H9 (cell line): ENCODE measurements at regions not wholly inside any gene's neighbourhood (a gene's known extent, or its start where the extent isn't known, plus 50 kb on each side); places are given as distances from the start of the nearest gene placed in this dataset.
A peak's percentile ranks its signal among the peaks of the same experiment; 100 is the strongest.

Experiments
- DNase-seq: peaks from one replicate; pipeline ENCODE4 v3.0.0-alpha.2; 2017
- H2AFZ ChIP-seq: one replicate; pipeline ENCODE4 v1.6.1; 2013; ENCODE audit warnings: mild to moderate bottlenecking, low read length, control low read depth, moderate library complexity
- H2AK5ac ChIP-seq: 2 replicates; pipeline ENCODE4 v1.6.1; 2013; ENCODE audit warnings: low read length, control low read depth, mixed read lengths; ENCODE audit not compliant: insufficient read length
- H2BK120ac ChIP-seq: one replicate; pipeline ENCODE4 v1.6.1; 2013; ENCODE audit warnings: low read depth, mild to moderate bottlenecking, low read length, control low read depth, inconsistent platforms; ENCODE audit not compliant: poor library complexity, severe bottlenecking
- H2BK12ac ChIP-seq: 2 replicates; pipeline ENCODE4 v1.6.1; 2013; ENCODE audit warnings: low read length, control low read depth, mixed read lengths, low read depth; ENCODE audit not compliant: insufficient read length
- H2BK15ac ChIP-seq: 2 replicates; pipeline ENCODE4 v1.6.1; 2013; ENCODE audit warnings: low read depth, low read length, control low read depth
- H2BK20ac ChIP-seq: one replicate; pipeline ENCODE4 v1.6.1; 2013; ENCODE audit warnings: low read depth, mild to moderate bottlenecking, low read length, control low read depth, inconsistent platforms; ENCODE audit not compliant: poor library complexity, severe bottlenecking
- H2BK5ac ChIP-seq: 2 replicates; pipeline ENCODE4 v1.6.1; 2013; ENCODE audit warnings: low read length, control low read depth, mixed read lengths; ENCODE audit not compliant: insufficient read length
- H3K14ac ChIP-seq: 2 replicates; pipeline ENCODE4 v1.6.1; 2013; ENCODE audit warnings: low read length, control low read depth; ENCODE audit not compliant: insufficient read depth
- H3K18ac ChIP-seq: 2 replicates; pipeline ENCODE4 v1.6.1; 2013; ENCODE audit warnings: low read depth, mild to moderate bottlenecking, mixed read lengths, low read length, control low read depth; ENCODE audit not compliant: insufficient read length
- H3K23ac ChIP-seq: 2 replicates; pipeline ENCODE4 v1.6.1; 2013; ENCODE audit warnings: low read length, control low read depth, mixed read lengths, low read depth; ENCODE audit not compliant: insufficient read length
- H3K23me2 ChIP-seq: 2 replicates; pipeline ENCODE4 v1.6.1; 2013; ENCODE audit warnings: low read depth, mild to moderate bottlenecking, mixed read lengths, low read length, control low read depth; ENCODE audit not compliant: insufficient read length, poor library complexity, severe bottlenecking
- H3K27ac ChIP-seq: 2 replicates; pipeline ENCODE4 v1.5.1; 2013; ENCODE audit warnings: low read length, control low read depth, mixed read lengths, low read depth; ENCODE audit not compliant: insufficient read length
- H3K27me3 ChIP-seq: 2 replicates; pipeline ENCODE4 v1.6.1; 2013; ENCODE audit warnings: low read length, control low read depth, inconsistent platforms; ENCODE audit not compliant: insufficient read depth
- H3K4ac ChIP-seq: 2 replicates; pipeline ENCODE4 v1.6.1; 2013; ENCODE audit warnings: low read depth, mild to moderate bottlenecking, control low read depth, inconsistent platforms, low read length, moderate library complexity
- H3K4me1 ChIP-seq: 2 replicates; pipeline ENCODE4 v1.6.1; 2013; ENCODE audit warnings: low read length, control low read depth, inconsistent platforms; ENCODE audit not compliant: insufficient read depth
- H3K4me2 ChIP-seq: 2 replicates; pipeline ENCODE4 v1.6.1; 2013; ENCODE audit warnings: low read length, control low read depth, mixed read lengths; ENCODE audit not compliant: insufficient read length, insufficient read depth
- H3K56ac ChIP-seq: 2 replicates; pipeline ENCODE4 v1.6.1; 2013; ENCODE audit warnings: low read depth, mild to moderate bottlenecking, mixed read lengths, low read length, control low read depth; ENCODE audit not compliant: insufficient read length
- H3K79me1 ChIP-seq: 2 replicates; pipeline ENCODE4 v1.6.1; 2013; ENCODE audit warnings: low read depth, mild to moderate bottlenecking, moderate library complexity, low read length, control low read depth, inconsistent platforms; ENCODE audit not compliant: insufficient read depth, poor library complexity, severe bottlenecking
- H3K79me2 ChIP-seq: 2 replicates; pipeline ENCODE4 v1.6.1; 2013; ENCODE audit warnings: low read length, control low read depth, inconsistent platforms; ENCODE audit not compliant: insufficient read depth
- H3K9ac ChIP-seq: 2 replicates; pipeline ENCODE4 v1.6.1; 2013; ENCODE audit warnings: low read length, control low read depth, mixed read lengths; ENCODE audit not compliant: insufficient read length; ENCODE audit errors: extremely low read depth
- H3K9me3 ChIP-seq: one replicate; pipeline ENCODE4 v1.6.1; 2013; ENCODE audit warnings: low read depth, low read length, inconsistent platforms; ENCODE audit not compliant: control insufficient read depth
- H3T11ph ChIP-seq: one replicate; pipeline ENCODE4 v1.6.1; 2013; ENCODE audit warnings: mild to moderate bottlenecking, low read length, control low read depth, inconsistent platforms
- H4K20me1 ChIP-seq: one replicate; pipeline ENCODE4 v1.6.1; 2013; ENCODE audit not compliant: control insufficient read depth, insufficient read length, insufficient read depth
- H4K5ac ChIP-seq: 2 replicates; pipeline ENCODE4 v1.6.1; 2013; ENCODE audit warnings: low read depth, mild to moderate bottlenecking, mixed read lengths, low read length, control low read depth; ENCODE audit not compliant: insufficient read length
- H4K8ac ChIP-seq: replicated peaks from 2 replicates; pipeline ENCODE4 v1.6.1; 2013; ENCODE audit warnings: low read length, control low read depth, mixed read lengths, low read depth; ENCODE audit not compliant: insufficient read length
- H4K91ac ChIP-seq: 2 replicates; pipeline ENCODE4 v1.6.1; 2013; ENCODE audit warnings: low read depth, mild to moderate bottlenecking, moderate library complexity, mixed read lengths, low read length, control low read depth; ENCODE audit not compliant: insufficient read length
- H3K27ac Mint-ChIP-seq, 3 experiments: 2 replicates in 2 of 3; 3 replicates in 1 of 3; pipeline ENCODE4 v1.8.0; 2020 to 2021; ENCODE audit warnings: mixed read lengths in 3 of 3, mild to moderate bottlenecking in 1 of 3, moderate library complexity in 1 of 3
- H3K27me3 Mint-ChIP-seq: 2 replicates; pipeline ENCODE4 v1.8.0; 2021; ENCODE audit warnings: low read depth, mild to moderate bottlenecking, moderate library complexity, mixed read lengths
- H3K36me3 Mint-ChIP-seq, 3 experiments: 2 replicates in 2 of 3; 3 replicates in 1 of 3; pipeline ENCODE4 v1.8.0; 2020 to 2021; ENCODE audit warnings: low read depth in 3 of 3, mixed read lengths in 3 of 3; ENCODE audit not compliant: insufficient read depth in 1 of 3
- H3K4me1 Mint-ChIP-seq, 2 experiments: 2 replicates each; pipeline ENCODE4 v1.8.0; 2020; ENCODE audit warnings: mixed read lengths in 2 of 2
- H3K4me3 Mint-ChIP-seq, 2 experiments: 2 replicates in 1 of 2; 3 replicates in 1 of 2; pipeline ENCODE4 v1.8.0; 2020 to 2021; ENCODE audit warnings: mild to moderate bottlenecking in 2 of 2, mixed read lengths in 2 of 2, moderate library complexity in 1 of 2
- H3K9me3 Mint-ChIP-seq, 2 experiments: 2 replicates in 1 of 2; 3 replicates in 1 of 2; pipeline ENCODE4 v1.8.0; 2020; ENCODE audit warnings: mild to moderate bottlenecking in 2 of 2, mixed read lengths in 2 of 2, moderate library complexity in 1 of 2
- WGBS: extraction: QIAGEN DNeasy Blood & Tissue Kit; methylation state at CpG from one replicate; pipeline ENCODE4 v1.1.7; 2013; ENCODE audit warnings: missing lambda C conversion rate, low lambda C conversion rate, mixed read lengths; ENCODE audit not compliant: insufficient read length; ENCODE audit errors: extremely low coverage; 5-methylcytosine and 5-hydroxymethylcytosine counted together
- TF ChIP-seq, protein P1 (sequence below): fragments of 200-600 bp; sonication (generic); conservative IDR thresholded peaks from 3 replicates; pipeline ENCODE4 v1.8.0; 2021; ENCODE audit warnings: antibody characterized with exemption, mild to moderate bottlenecking

- H3T11ph ChIP-seq = no peak overlapping the region
- H3K27me3 ChIP-seq = no peaks in the 10 kb centered on the region; the same call in 1 of the 2 replicates
- Mint-ChIP-seq H3K4me1 (peaks cover 0 to 5% of the 10 kb centered on the region in 2 experiments; a peak in 2 of 4 replicates), H3K27me3 (peaks cover 17% of the 10 kb centered on the region), H3K9me3 (peaks cover 24 to 67% of the 10 kb centered on the region in 2 experiments), H3K27ac (peak overlapping the region in 1 of 3 experiments; percentile 84; a peak in 1 of 7 replicates), H3K4me3 (no peak overlapping the region), H3K36me3 (peaks cover 0 to 5% (median 0%) of the 10 kb centered on the region in 3 experiments; a peak in 2 of 7 replicates)
- H3K14ac ChIP-seq = no peak overlapping the region; the same call in 1 of the 2 replicates
- no peak overlapping the region for H3K23ac ChIP-seq
- H4K20me1 ChIP-seq = no peaks in the 10 kb centered on the region
- H3K4me2 ChIP-seq = no peak overlapping the region
- H3K4me1 ChIP-seq = no peaks in the 10 kb centered on the region
- no peak overlapping the region for H2BK20ac ChIP-seq
- no peak overlapping the region for H3K56ac ChIP-seq
- DNase-seq = no peak
- no peak overlapping the region for H4K91ac ChIP-seq
- no peak overlapping the region for H2BK120ac ChIP-seq
- H3K79me2 ChIP-seq = no peaks in the 10 kb centered on the region
- H2BK12ac ChIP-seq = no peak overlapping the region
- H4K8ac ChIP-seq = no peak overlapping the region
- no peak overlapping the region for H2BK15ac ChIP-seq
- no peaks in the 10 kb centered on the region for H3K23me2 ChIP-seq
- no peak overlapping the region for H3K9ac ChIP-seq
- H3K18ac ChIP-seq = no peak overlapping the region
- TF ChIP-seq, protein P1, sequence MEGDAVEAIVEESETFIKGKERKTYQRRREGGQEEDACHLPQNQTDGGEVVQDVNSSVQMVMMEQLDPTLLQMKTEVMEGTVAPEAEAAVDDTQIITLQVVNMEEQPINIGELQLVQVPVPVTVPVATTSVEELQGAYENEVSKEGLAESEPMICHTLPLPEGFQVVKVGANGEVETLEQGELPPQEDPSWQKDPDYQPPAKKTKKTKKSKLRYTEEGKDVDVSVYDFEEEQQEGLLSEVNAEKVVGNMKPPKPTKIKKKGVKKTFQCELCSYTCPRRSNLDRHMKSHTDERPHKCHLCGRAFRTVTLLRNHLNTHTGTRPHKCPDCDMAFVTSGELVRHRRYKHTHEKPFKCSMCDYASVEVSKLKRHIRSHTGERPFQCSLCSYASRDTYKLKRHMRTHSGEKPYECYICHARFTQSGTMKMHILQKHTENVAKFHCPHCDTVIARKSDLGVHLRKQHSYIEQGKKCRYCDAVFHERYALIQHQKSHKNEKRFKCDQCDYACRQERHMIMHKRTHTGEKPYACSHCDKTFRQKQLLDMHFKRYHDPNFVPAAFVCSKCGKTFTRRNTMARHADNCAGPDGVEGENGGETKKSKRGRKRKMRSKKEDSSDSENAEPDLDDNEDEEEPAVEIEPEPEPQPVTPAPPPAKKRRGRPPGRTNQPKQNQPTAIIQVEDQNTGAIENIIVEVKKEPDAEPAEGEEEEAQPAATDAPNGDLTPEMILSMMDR = no peak
- no peaks in the 10 kb centered on the region for H3K9me3 ChIP-seq
- H3K79me1 ChIP-seq = no peaks in the 10 kb centered on the region
- no peak overlapping the region for H4K5ac ChIP-seq
- no peak overlapping the region for H2AFZ ChIP-seq
- H2AK5ac ChIP-seq = no peak overlapping the region
- H3K27ac ChIP-seq = no peak overlapping the region
- WGBS = no CpG with 5 or more reads among the region's 5 CpGs
- H2BK5ac ChIP-seq = no peak overlapping the region
- no peak overlapping the region for H3K4ac ChIP-seq
Measured at GRCh38 chr3:13937131-13937530, 57.3 kb upstream of the WNT7A start.
